ENCODE measurements at regions not wholly inside any gene's neighbourhood (a gene's known extent, or its start where the extent isn't known, plus 50 kb on each side); places are given as distances from the start of the nearest gene placed in this dataset.

DNA sequence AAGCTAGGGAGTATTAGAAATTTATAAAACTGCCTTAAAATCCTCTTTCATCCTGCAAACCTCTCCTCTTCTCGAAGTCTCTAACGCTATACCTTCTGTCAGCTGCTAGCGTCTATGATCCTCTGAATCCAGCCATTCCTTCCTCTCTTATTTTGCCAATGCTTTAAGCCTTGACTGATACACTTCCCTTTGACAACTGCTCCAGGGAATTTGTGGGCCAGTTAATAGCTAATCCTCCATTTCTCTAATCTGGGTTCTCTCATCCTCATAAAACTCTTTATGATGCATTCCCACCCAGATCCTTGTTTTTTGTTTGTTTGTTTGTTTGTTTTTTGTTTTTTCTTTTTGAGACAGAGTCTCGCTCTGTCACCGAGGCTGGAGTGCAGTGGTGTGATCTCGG is 293.6 kb upstream of the PUDP start:
- WGBS, 4 donors, result 87 to 91% (median 90%) methylated on average over 6 of the region's 6 CpGs
- no peak overlapping the region for H3K27ac ChIP-seq
- no peaks in the 10 kb centered on the region for H3K4me1 ChIP-seq
- intact Hi-C loops (cut with DNase I), result no loop called here
- peaks cover 0 to 3% (median 0%) of the 10 kb centered on the region in 12 donors for H3K9me3 ChIP-seq
- no peak overlapping the region for H3K4me3 ChIP-seq
- no peaks in the 10 kb centered on the region for H3K36me3 ChIP-seq
- no peaks in the 10 kb centered on the region for H3K27me3 ChIP-seq
- TF ChIP-seq, protein P1, sequence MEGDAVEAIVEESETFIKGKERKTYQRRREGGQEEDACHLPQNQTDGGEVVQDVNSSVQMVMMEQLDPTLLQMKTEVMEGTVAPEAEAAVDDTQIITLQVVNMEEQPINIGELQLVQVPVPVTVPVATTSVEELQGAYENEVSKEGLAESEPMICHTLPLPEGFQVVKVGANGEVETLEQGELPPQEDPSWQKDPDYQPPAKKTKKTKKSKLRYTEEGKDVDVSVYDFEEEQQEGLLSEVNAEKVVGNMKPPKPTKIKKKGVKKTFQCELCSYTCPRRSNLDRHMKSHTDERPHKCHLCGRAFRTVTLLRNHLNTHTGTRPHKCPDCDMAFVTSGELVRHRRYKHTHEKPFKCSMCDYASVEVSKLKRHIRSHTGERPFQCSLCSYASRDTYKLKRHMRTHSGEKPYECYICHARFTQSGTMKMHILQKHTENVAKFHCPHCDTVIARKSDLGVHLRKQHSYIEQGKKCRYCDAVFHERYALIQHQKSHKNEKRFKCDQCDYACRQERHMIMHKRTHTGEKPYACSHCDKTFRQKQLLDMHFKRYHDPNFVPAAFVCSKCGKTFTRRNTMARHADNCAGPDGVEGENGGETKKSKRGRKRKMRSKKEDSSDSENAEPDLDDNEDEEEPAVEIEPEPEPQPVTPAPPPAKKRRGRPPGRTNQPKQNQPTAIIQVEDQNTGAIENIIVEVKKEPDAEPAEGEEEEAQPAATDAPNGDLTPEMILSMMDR (IDR thresholded peaks at IDR 0.05), result no peak
- TF ChIP-seq POLR2A (IDR thresholded peaks at IDR 0.05), result no peak
- ATAC-seq, result no peak
- DNase-seq, result no peak

DNA sequence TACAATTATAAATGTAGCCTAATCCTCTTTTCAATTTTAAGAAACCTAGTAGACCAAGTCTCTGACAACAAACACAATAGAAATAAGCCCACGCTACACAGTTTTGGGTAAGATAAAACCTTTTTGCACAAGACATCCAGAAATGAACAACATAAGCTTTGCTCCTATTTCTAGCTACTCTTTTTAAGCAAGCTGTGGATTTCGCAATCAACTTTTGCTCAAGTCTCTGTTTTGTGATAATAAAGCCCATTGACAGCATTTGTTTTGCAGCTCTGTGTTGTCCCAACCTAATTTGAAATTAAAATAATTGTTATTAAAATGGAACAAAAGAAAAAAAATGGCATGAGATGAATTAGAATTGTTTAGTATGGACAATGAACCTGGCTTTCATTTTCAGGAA is 287.9 kb upstream of the PUDP start:
- DNase-seq (no peak), ATAC-seq (no peak)
- intact Hi-C loops (cut with DNase I), result no loop called here
- Histone ChIP-seq H3K36me3 (no peaks in the 10 kb centered on the region), H3K27me3 (no peaks in the 10 kb centered on the region), H3K9me3 (peaks cover 0 to 3% (median 0%) of the 10 kb centered on the region in 12 donors), H3K4me3 (no peak overlapping the region), H3K27ac (no peak overlapping the region), H3K4me1 (no peaks in the 10 kb centered on the region)
- WGBS, 4 donors, result 81 to 88% (median 85%) methylated on average over 2 of the region's 2 CpGs
- TF ChIP-seq, protein P1 (IDR thresholded peaks at IDR 0.05), result no peak
- TF ChIP-seq POLR2A (IDR thresholded peaks at IDR 0.05), result no peak

DNA sequence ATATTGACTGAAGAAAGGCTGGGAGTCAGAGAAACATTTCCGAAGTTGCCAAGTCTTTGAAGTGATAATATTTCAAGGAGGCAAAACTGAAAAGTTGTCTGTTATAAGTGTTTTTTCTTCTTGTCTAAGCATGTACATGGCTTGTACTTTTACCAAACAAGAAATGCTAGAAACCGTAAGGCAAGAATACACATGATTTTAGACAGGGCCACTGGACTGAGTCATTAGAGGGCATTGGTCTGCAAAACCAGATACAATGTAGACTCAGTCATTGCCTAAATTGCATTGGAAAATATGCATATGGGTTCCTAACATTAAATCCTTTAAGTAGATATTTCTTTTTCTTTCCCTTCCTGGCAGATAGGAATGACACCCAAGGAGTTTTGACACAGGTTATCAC is 284.9 kb upstream of the PUDP start:
- Histone ChIP-seq H3K4me1 (no peaks in the 10 kb centered on the region), H3K9me3 (no peaks in the 10 kb centered on the region), H3K4me3 (no peak overlapping the region), H3K27me3 (no peaks in the 10 kb centered on the region), H3K36me3 (no peaks in the 10 kb centered on the region), H3K27ac (no peak overlapping the region)
- no peak for TF ChIP-seq POLR2A (IDR thresholded peaks at IDR 0.05)
- TF ChIP-seq, protein P1 (IDR thresholded peaks at IDR 0.05), result no peak
- WGBS, 4 donors, result 82 to 93% (median 86%) methylated on average over 2 of the region's 2 CpGs
- no peak for ATAC-seq
- intact Hi-C loops (cut with DNase I), result no loop called here
- DNase-seq, result no peak

DNA sequence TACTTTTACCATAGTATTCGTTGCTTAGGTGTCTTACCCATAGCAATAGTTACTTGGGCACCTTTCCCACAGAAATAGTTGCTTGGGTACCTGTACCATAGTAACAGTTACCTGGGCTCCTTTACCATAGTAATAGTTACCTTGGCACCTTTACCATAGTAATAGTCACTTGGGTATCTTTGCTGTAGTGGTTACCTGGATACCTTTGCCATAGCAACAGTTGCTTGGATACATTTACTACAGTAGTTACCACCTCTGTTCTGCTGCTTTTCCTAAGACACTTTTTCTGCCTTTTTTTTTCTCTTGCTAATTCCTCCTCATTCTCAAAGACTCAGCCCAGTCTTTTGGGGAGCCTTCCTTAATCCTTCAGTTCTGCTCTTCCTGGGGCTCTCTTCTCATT is 272.8 kb upstream of the PUDP start:
- TF ChIP-seq POLR2A (IDR thresholded peaks at IDR 0.05), result no peak
- TF ChIP-seq, protein P1 (IDR thresholded peaks at IDR 0.05), result no peak
- no peaks in the 10 kb centered on the region for H3K9me3 ChIP-seq
- no peaks in the 10 kb centered on the region for H3K27me3 ChIP-seq
- no peak overlapping the region for H3K27ac ChIP-seq
- ATAC-seq (no peak), DNase-seq (no peak)
- H3K4me3 ChIP-seq, result no peak overlapping the region
- WGBS, 4 donors, result 79 to 96% (median 87%) methylated on average over 1 of the region's 1 CpG
- H3K36me3 ChIP-seq, result no peaks in the 10 kb centered on the region
- no peaks in the 10 kb centered on the region for H3K4me1 ChIP-seq
- intact Hi-C loops (cut with DNase I), result no loop called here
